ENCODE measurements at regions not wholly inside any gene's neighbourhood (a gene's known extent, or its start where the extent isn't known, plus 50 kb on each side); places are given as distances from the start of the nearest gene placed in this dataset.

DNA sequence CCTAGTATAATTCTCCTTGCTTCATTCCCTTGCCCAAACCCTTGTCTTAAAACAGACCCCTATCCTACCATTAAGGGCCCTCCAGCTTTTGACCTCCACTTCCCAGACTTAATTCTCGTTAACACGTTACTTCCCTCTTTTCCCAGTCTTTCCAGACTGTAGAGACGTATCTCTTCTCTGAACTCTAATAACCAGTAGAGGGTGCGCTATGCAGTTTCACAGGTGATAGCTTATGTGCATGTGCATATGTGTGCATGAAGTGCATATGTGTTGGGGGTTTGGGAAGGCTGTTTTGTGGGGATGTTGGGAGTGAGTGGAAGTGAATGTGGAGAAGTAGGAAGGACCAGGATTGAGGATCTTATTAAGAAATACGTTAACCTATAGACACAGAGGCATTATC is 78.1 kb upstream of the CCDC190 start:
- Histone ChIP-seq H3K9me3 (no peaks in the 10 kb centered on the region), H3K27me3 (no peaks in the 10 kb centered on the region), H3K27ac (no peak overlapping the region), H3K4me1 (no peaks in the 10 kb centered on the region), H3K4me3 (no peak overlapping the region), H3K36me3 (no peaks in the 10 kb centered on the region)
- no peak for TF ChIP-seq POLR2AphosphoS5 (IDR thresholded peaks at IDR 0.05)
- no peak for TF ChIP-seq CTCF (IDR thresholded peaks at IDR 0.05)
- TF ChIP-seq EP300 (IDR thresholded peaks at IDR 0.05) = no peak
- no peak for TF ChIP-seq POLR2A (IDR thresholded peaks at IDR 0.05)
- 83 to 86% methylated on average over 5 of the region's 5 CpGs for WGBS, 2 donors
- DNase-seq = no peak
- no peak for ATAC-seq (ENCODE audit: low FRiP score in 2 of 2)

- ATAC-seq (ENCODE audit: low FRiP score in 2 of 2) (no peak), DNase-seq (no peak)
- Histone ChIP-seq H3K27me3 (no peaks in the 10 kb centered on the region), H3K36me3 (no peaks in the 10 kb centered on the region), H3K27ac (no peak overlapping the region), H3K4me3 (no peak overlapping the region), H3K9me3 (no peaks in the 10 kb centered on the region), H3K4me1 (no peaks in the 10 kb centered on the region)
- no peak for TF ChIP-seq CTCF (IDR thresholded peaks at IDR 0.05)
- no peak for TF ChIP-seq POLR2A (IDR thresholded peaks at IDR 0.05)
- TF ChIP-seq EP300 (IDR thresholded peaks at IDR 0.05) = no peak
- no peak for TF ChIP-seq POLR2AphosphoS5 (IDR thresholded peaks at IDR 0.05)
- WGBS, 2 donors = 66 to 72% methylated on average over 5 of the region's 5 CpGs
These were observed 76.9 kb upstream of the CCDC190 start for GRCh38 chr1:162937716-162938395.

GRCh38 chr1:162930976-162931560 is 70.1 kb upstream of the CCDC190 start:
- DNase-seq (no peak), ATAC-seq (ENCODE audit: low FRiP score in 2 of 2) (no peak)
- H3K27me3 ChIP-seq = no peaks in the 10 kb centered on the region
- TF ChIP-seq POLR2AphosphoS5 (IDR thresholded peaks at IDR 0.05) (no peak), CTCF (IDR thresholded peaks at IDR 0.05) (no peak), EP300 (IDR thresholded peaks at IDR 0.05) (no peak), POLR2A (IDR thresholded peaks at IDR 0.05) (no peak)
- no peak overlapping the region for H3K4me3 ChIP-seq
- H3K4me1 ChIP-seq = no peaks in the 10 kb centered on the region
- WGBS, 2 donors = 39 to 44% methylated on average over 3 of the region's 3 CpGs
- H3K27ac ChIP-seq = no peak overlapping the region
- no peaks in the 10 kb centered on the region for H3K36me3 ChIP-seq
- no peaks in the 10 kb centered on the region for H3K9me3 ChIP-seq

DNA sequence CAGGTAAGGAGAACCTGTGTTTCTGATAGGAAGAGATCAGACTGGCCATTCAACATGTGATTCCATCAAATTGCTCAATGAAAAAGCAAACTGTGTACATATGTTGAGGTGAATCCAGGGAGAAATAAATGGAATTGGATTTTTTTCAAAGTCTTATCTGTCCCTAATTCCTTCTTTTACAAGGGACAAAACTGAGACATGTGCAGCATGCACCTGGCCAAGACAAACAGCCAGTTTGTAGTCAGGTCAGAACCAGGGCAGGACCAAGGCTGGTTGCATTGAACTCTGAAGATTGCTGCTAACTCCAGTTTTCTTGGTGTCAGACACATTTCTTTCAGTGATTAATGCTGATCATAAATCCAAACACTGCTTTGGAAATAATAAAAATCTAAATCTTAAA is 69.6 kb upstream of the CCDC190 start:
- no peaks in the 10 kb centered on the region for H3K27me3 ChIP-seq
- no peak for DNase-seq
- H3K9me3 ChIP-seq = no peaks in the 10 kb centered on the region
- no peak overlapping the region for H3K4me3 ChIP-seq
- H3K36me3 ChIP-seq = no peaks in the 10 kb centered on the region
- no peak overlapping the region for H3K27ac ChIP-seq
- ATAC-seq (ENCODE audit: low FRiP score in 2 of 2) = no peak
- H3K4me1 ChIP-seq = no peaks in the 10 kb centered on the region
- TF ChIP-seq POLR2A (IDR thresholded peaks at IDR 0.05) (no peak), CTCF (IDR thresholded peaks at IDR 0.05) (no peak), EP300 (IDR thresholded peaks at IDR 0.05) (no peak), POLR2AphosphoS5 (IDR thresholded peaks at IDR 0.05) (no peak)

GRCh38 chr1:162929177-162929576 is 68.2 kb upstream of the CCDC190 start:
- Histone ChIP-seq H3K27me3 (no peaks in the 10 kb centered on the region), H3K4me1 (no peaks in the 10 kb centered on the region), H3K27ac (no peak overlapping the region), H3K9me3 (no peaks in the 10 kb centered on the region), H3K4me3 (no peak overlapping the region), H3K36me3 (no peaks in the 10 kb centered on the region)
- TF ChIP-seq POLR2A (IDR thresholded peaks at IDR 0.05) (no peak), POLR2AphosphoS5 (IDR thresholded peaks at IDR 0.05) (no peak), CTCF (IDR thresholded peaks at IDR 0.05) (no peak), EP300 (IDR thresholded peaks at IDR 0.05) (no peak)
- ATAC-seq (ENCODE audit: low FRiP score in 2 of 2) (no peak), DNase-seq (no peak)
- 87 to 92% methylated on average over 3 of the region's 3 CpGs for WGBS, 2 donors
